ENCODE measurements at regions not wholly inside any gene's neighbourhood (a gene's known extent, or its start where the extent isn't known, plus 50 kb on each side); places are given as distances from the start of the nearest gene placed in this dataset.

- WGBS, 2 donors (ENCODE audit: low coverage in 1 of 2): 24% methylated on average over 1 of the region's 1 CpG; no CpG with 5 or more reads in 1 of the 2 donors
- intact Hi-C loops (cut with DNase I; ENCODE audit: low total_unique reads): no loop called here
- Histone ChIP-seq H3K27ac (no peak overlapping the region), H3K36me3 (no peaks in the 10 kb centered on the region), H3K4me3 (no peak overlapping the region), H3K9me3 (no peaks in the 10 kb centered on the region), H3K27me3 (no peaks in the 10 kb centered on the region), H3K4me1 (no peaks in the 10 kb centered on the region)
- no peak for DNase-seq
- TF ChIP-seq CTCF (IDR thresholded peaks at IDR 0.05): no peak
- in situ Hi-C loops (cut with MboI; ENCODE audit: low pct_ligation_motif_present in 1 of 4, low pct_unique_long_range_greater_than_20kb in 1 of 4, low sequenced_read_pairs in 3 of 4): no loop called here
These were observed 2129.4 kb upstream of the PIK3C3 start for GRCh38 chr18:39825485-39826150.

- H3K4me3 ChIP-seq: no peak overlapping the region
- TF ChIP-seq POLR2AphosphoS5 (IDR thresholded peaks at IDR 0.05): no peak
- TF ChIP-seq CTCF (IDR thresholded peaks at IDR 0.05): no peak
- no peak for TF ChIP-seq EP300 (IDR thresholded peaks at IDR 0.05; ENCODE audit: low read depth)
- no peak for TF ChIP-seq POLR2A (IDR thresholded peaks at IDR 0.05)
- no peaks in the 10 kb centered on the region for H3K36me3 ChIP-seq
- H3K4me1 ChIP-seq: no peaks in the 10 kb centered on the region
- intact Hi-C loops (cut with DNase I; ENCODE audit: low total_unique reads): no loop called here
- in situ Hi-C loops (cut with MboI; ENCODE audit: low pct_ligation_motif_present in 1 of 4, low pct_unique_long_range_greater_than_20kb in 1 of 4, low sequenced_read_pairs in 3 of 4): no loop called here
- no peak for DNase-seq
- no peak overlapping the region for H3K27ac ChIP-seq
- no peaks in the 10 kb centered on the region for H3K27me3 ChIP-seq
- WGBS, 2 donors (ENCODE audit: low coverage in 1 of 2): 58 to 72% methylated on average over 3 of the region's 3 CpGs
- no peaks in the 10 kb centered on the region for H3K9me3 ChIP-seq
These were observed 2148.5 kb upstream of the PIK3C3 start for GRCh38 chr18:39806525-39806924.

GRCh38 chr18:39805218-39805617 is 2149.8 kb upstream of the PIK3C3 start:
- Histone ChIP-seq H3K36me3 (no peaks in the 10 kb centered on the region), H3K9me3 (no peaks in the 10 kb centered on the region), H3K27me3 (no peaks in the 10 kb centered on the region), H3K4me3 (no peak overlapping the region), H3K27ac (no peak overlapping the region), H3K4me1 (no peaks in the 10 kb centered on the region)
- 40 to 42% methylated on average over 1 of the region's 1 CpG for WGBS, 2 donors (ENCODE audit: low coverage in 1 of 2)
- DNase-seq: no peak
- in situ Hi-C loops (cut with MboI; ENCODE audit: low pct_ligation_motif_present in 1 of 4, low pct_unique_long_range_greater_than_20kb in 1 of 4, low sequenced_read_pairs in 3 of 4): no loop called here
- intact Hi-C loops (cut with DNase I; ENCODE audit: low total_unique reads): no loop called here
- TF ChIP-seq POLR2AphosphoS5 (IDR thresholded peaks at IDR 0.05): no peak
- TF ChIP-seq CTCF (IDR thresholded peaks at IDR 0.05): no peak
- no peak for TF ChIP-seq EP300 (IDR thresholded peaks at IDR 0.05; ENCODE audit: low read depth)
- TF ChIP-seq POLR2A (IDR thresholded peaks at IDR 0.05): no peak

- in situ Hi-C loops (cut with MboI; ENCODE audit: low pct_ligation_motif_present in 1 of 4, low pct_unique_long_range_greater_than_20kb in 1 of 4, low sequenced_read_pairs in 3 of 4) (no loop called here), intact Hi-C loops (cut with DNase I; ENCODE audit: low total_unique reads) (no loop called here)
- Histone ChIP-seq H3K36me3 (no peaks in the 10 kb centered on the region), H3K9me3 (no peaks in the 10 kb centered on the region), H3K27me3 (no peaks in the 10 kb centered on the region), H3K4me1 (no peaks in the 10 kb centered on the region), H3K27ac (no peak overlapping the region), H3K4me3 (no peak overlapping the region)
- 92 to 93% methylated on average over 16 to 17 of the region's 17 CpGs for WGBS, 2 donors (ENCODE audit: low coverage in 1 of 2)
- TF ChIP-seq POLR2AphosphoS5 (IDR thresholded peaks at IDR 0.05) (peak; percentile 16 to 49 (median 19)), EP300 (IDR thresholded peaks at IDR 0.05; ENCODE audit: low read depth) (no peak)
- DNase-seq: no peak
These were observed 2152.3 kb upstream of the PIK3C3 start for GRCh38 chr18:39802648-39803229.

- 90 to 97% methylated on average over 8 to 9 of the region's 9 CpGs for WGBS, 2 donors (ENCODE audit: low coverage in 1 of 2)
- H3K9me3 ChIP-seq: no peaks in the 10 kb centered on the region
- intact Hi-C loops (cut with DNase I; ENCODE audit: low total_unique reads): no loop called here
- no peaks in the 10 kb centered on the region for H3K4me1 ChIP-seq
- DNase-seq: no peak
- no peak overlapping the region for H3K4me3 ChIP-seq
- no peaks in the 10 kb centered on the region for H3K36me3 ChIP-seq
- TF ChIP-seq EP300 (IDR thresholded peaks at IDR 0.05; ENCODE audit: low read depth) (no peak), POLR2AphosphoS5 (IDR thresholded peaks at IDR 0.05) (peak in 2 of 3 donors; percentile 6 to 47)
- H3K27ac ChIP-seq: no peak overlapping the region
- no peaks in the 10 kb centered on the region for H3K27me3 ChIP-seq
- in situ Hi-C loops (cut with MboI; ENCODE audit: low pct_ligation_motif_present in 1 of 4, low pct_unique_long_range_greater_than_20kb in 1 of 4, low sequenced_read_pairs in 3 of 4): no loop called here
These were observed 2153.2 kb upstream of the PIK3C3 start for GRCh38 chr18:39801848-39802247.
